GM23338 (cell line): ENCODE measurements at regions not wholly inside any gene's neighbourhood (a gene's known extent, or its start where the extent isn't known, plus 50 kb on each side); places are given as distances from the start of the nearest gene placed in this dataset.

Experiments
- EZH2 ChIP-seq: fragments of 200-600 bp; sonication (generic); IDR thresholded peaks from one replicate; pipeline ENCODE4 v1.8.0; 2017; ENCODE audit warnings: antibody characterized with exemption, mild to moderate bottlenecking, low read depth; ENCODE audit not compliant: unreplicated experiment
- POLR2AphosphoS5 ChIP-seq: IDR thresholded peaks from 2 replicates; pipeline ENCODE4 v1.6.1; 2016; ENCODE audit warnings: antibody characterized with exemption, low read depth
- TF ChIP-seq, protein P1 (sequence below), 2 experiments: fragments of 200-600 bp in 1 of 2; sonication (generic) in 1 of 2; conservative IDR thresholded peaks; 2 replicates each; pipeline versions ENCODE4 v1.5.1 to v1.6.1; 2016 to 2017; ENCODE audit warnings: antibody characterized with exemption in 2 of 2, low read depth in 2 of 2, mild to moderate bottlenecking in 2 of 2, moderate library complexity in 1 of 2

DNA sequence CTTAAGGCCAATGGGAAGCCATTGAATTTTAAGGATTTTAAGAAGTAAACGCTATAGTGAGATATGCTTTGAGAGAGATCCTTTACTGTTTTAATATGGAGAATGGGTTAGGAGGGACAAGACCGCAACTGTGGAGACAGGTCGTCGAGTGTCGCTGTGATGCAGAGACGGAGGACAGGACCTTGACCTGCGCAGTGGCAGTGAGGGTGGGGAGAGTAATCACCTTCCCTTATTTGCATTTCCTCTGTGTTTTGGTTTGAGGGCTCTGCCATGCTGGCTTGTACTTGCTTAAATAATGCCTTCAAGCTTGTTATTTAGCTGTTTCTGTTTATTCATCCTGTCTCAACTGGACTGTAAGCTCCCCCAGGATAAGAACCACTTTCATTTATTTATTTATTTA is 345.0 kb downstream of the FBXW7 start:
- TF ChIP-seq, protein P1, sequence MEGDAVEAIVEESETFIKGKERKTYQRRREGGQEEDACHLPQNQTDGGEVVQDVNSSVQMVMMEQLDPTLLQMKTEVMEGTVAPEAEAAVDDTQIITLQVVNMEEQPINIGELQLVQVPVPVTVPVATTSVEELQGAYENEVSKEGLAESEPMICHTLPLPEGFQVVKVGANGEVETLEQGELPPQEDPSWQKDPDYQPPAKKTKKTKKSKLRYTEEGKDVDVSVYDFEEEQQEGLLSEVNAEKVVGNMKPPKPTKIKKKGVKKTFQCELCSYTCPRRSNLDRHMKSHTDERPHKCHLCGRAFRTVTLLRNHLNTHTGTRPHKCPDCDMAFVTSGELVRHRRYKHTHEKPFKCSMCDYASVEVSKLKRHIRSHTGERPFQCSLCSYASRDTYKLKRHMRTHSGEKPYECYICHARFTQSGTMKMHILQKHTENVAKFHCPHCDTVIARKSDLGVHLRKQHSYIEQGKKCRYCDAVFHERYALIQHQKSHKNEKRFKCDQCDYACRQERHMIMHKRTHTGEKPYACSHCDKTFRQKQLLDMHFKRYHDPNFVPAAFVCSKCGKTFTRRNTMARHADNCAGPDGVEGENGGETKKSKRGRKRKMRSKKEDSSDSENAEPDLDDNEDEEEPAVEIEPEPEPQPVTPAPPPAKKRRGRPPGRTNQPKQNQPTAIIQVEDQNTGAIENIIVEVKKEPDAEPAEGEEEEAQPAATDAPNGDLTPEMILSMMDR (conservative IDR thresholded peaks at IDR 0.05; ENCODE audit: low read depth in 2 of 2) = no peak
- TF ChIP-seq POLR2AphosphoS5 (no peak), EZH2 (no peak)
